NCI-H1694 treated with DMSO at 0.1 percent for 48 hours (cell line): ENCODE measurements at regions not wholly inside any gene's neighbourhood (a gene's known extent, or its start where the extent isn't known, plus 50 kb on each side); places are given as distances from the start of the nearest gene placed in this dataset.

Experiments
- DNase-seq: peaks from one replicate; lab custom pipeline; 2025; lab: John Stamatoyannopoulos, UW

GRCh38 chr5:174311121-174311520, 265.6 kb downstream of the NSG2 start:
- no peak for DNase-seq

DNA sequence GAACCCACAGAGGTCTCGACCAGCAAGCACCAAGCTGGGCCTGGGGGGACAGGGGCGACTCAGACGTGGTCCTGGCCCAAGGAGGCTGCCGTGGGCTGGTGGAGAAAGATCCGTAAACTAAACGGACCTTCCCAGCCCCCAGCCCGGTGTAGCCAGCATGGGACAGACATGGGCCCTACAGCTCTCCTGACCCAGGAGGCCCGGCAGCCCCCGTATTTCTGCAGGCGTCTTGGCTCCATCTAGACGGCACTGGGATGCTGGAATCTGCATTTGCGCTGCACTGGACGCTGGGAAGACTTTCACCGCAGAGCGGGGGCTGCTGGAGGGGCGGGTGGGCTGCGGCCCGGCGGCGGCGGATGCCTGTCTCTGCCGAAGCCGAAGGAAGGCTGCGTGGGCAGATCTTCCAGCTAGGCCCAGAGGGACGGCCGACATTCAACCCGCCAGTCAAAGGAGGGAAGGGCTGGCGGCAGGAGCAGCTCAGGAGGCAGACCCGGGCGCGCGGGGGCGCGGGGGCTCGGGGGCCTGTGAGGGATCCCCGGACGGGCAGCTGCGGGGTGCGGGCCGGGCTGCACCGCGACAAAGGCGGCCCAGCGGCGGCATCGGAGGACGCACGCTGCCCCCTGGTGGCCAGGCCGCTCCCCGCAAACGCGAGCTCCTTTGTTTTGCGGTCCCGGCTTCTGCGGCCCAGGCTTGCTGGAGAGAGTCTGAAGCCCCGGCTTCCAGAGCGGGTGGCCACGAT, 266.2 kb downstream of the NSG2 start:
- peak; percentile 15 for DNase-seq

DNA sequence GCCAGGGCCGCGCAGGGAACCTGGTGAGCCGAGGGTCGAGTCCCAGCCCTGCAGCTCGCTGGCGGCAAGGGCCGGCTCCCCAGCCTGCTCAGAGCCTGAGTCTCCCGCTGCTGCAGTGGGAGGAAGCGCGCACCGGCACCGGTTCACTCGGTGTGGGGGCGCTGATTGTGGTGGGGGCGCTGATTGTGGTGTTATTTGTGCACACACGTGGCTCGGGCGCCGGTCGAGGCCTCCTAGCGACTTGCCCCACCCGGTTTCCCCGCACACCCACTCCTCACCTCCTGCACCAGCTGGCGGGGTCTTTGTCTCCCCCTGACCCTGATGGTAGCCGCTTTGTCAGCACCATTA, 266.7 kb downstream of the NSG2 start:
- DNase-seq: no peak

DNA sequence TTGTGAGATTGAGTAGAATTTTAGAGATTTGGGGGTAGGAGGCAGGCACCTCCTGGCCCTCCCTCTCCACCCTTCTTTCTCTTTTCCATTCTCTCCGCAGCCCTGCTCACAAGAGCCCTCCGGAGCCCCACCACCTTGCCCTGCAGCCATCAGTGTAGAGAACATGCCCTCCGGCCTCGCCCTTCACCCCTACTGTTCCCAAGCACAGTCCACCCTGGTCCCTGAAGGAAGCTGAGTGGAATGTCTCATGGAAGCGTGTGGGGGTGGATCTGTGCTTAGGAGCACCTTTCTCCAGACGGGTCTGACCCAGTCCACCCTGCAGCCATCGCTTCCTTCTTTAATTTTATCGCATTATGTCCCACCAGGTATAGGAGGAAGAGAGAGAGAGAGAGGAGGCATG, 267.1 kb downstream of the NSG2 start:
- DNase-seq: no peak

GRCh38 chr5:174313615-174314014, 268.1 kb downstream of the NSG2 start:
- no peak for DNase-seq

- DNase-seq: no peak
Measured at GRCh38 chr5:174314261-174314660, 268.8 kb downstream of the NSG2 start.

DNA sequence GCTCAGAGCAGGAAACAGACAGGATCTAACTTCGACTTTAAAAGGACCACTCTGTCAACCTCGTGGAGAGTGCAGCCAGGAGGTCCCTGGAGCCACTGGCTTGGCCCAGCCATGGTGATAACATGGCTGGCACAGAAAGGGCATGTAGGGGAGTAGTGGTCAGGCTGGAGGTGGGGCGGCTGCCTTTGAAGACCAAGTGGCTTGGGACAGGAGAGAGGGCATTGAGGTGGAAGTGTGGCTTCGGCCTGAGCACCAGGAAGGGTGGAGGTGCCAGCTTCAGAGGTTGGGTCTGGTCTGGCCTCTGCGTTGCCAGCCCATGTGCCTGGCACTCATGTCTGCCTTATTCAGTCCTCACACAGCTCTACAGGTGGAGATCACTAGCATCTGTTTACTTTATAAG, 270.0 kb downstream of the NSG2 start:
- DNase-seq: no peak

DNA sequence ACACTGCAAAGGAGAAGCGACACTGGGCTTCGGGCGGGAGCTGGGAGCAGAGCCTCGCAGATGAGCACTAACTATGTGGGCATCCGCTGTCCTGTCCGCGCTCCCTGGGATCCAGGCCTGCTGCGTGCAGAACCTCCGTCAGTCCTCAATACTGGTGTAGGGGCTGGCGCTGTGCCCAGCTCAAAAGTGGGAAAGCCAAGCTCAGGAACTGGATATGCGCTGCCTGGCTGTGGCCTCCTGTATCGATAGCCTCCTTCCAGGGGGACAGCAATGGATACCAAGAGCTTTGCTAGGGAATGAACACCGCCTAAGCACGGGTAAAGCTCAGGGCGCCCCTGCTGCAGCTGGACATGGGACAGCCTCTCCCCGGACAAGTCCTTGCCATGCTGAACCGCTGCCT, 270.4 kb downstream of the NSG2 start:
- no peak for DNase-seq

- no peak for DNase-seq
Measured at GRCh38 chr5:174316326-174316725, 270.8 kb downstream of the NSG2 start.

- DNase-seq: peak; percentile 1
Measured at GRCh38 chr5:174317256-174317894, 271.9 kb downstream of the NSG2 start.

DNA sequence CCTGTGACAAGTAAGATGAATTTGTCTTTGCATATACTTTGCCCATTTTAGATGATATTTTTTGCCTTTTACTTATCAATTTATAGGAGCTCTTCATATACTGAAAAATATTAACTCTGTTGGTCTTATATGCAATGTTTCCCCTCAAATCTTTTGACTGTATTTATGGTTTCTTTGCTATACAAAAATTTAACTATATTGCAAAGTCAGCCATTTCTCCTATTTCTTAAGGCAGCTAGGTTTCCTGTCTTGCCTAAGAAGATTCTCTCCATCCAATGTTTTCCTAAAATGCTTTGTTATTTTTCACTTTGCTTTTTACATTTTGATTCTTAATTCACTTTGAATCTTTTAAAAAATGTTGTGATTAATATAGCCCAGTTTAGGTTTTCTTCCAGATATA, 273.1 kb downstream of the NSG2 start:
- DNase-seq: no peak

GRCh38 chr5:174319551-174319950, 274.0 kb downstream of the NSG2 start:
- no peak for DNase-seq

- no peak for DNase-seq
Measured at GRCh38 chr5:174320051-174320450, 274.5 kb downstream of the NSG2 start.

- DNase-seq: no peak
Measured at GRCh38 chr5:174323878-174324281, 278.4 kb downstream of the NSG2 start.

DNA sequence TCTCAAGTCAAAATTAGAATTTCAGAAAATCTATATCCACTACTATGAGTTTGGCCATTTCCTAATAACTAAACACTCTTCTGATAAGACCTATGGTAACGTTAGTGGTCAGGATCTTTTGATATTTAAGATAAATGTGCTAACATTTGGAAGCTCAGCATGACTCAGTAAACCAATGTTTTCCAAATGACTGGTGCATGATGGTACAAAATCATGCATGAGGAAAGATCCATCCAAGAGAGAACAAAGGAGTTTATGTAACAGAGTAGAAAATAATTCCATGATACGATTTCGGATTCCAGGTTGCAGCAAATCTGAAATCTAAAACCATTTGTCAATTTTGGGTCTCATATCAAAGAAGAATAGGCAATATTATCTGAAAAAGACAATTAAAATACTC, 279.2 kb downstream of the NSG2 start:
- no peak for DNase-seq

DNA sequence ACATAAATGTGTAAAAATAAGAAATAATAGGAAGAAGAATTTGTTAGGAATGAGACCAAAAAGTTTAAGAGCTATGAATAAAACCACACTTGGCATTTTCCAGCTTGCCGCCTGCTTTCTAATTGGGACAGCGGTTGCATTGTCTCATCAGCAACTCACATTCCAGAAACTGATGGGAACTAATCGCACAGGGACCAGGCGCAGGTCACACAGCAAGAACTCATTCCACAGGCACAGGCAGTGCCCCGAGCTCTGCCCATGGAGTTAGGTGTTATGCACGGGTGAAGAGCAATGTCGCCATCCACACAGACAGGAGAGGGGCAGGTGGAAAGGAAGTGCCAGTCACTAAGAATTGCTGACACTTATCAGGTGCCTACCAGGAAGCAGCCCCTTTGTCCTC, 279.9 kb downstream of the NSG2 start:
- no peak for DNase-seq

DNA sequence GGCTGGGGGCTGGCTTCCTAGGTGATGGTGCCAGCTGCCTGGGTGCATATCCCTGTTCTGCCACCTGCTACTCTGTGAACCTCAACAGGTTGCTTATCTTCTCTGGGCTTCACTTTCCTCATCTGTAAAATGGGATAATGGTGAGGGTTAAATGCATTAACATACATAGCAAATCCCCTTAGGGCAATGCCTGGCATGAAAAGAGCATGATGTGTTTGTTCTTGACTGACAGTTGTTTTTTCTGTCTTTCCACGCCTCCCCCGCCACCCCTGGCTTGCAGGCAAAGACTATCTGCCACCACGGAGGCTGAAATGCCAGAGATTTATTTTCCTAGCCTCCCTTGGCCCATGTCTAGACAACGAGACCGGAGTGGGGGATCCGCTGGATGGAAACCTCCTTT, 280.5 kb downstream of the NSG2 start:
- DNase-seq: no peak

- DNase-seq: no peak
Measured at GRCh38 chr5:174326372-174326771, 280.9 kb downstream of the NSG2 start.

DNA sequence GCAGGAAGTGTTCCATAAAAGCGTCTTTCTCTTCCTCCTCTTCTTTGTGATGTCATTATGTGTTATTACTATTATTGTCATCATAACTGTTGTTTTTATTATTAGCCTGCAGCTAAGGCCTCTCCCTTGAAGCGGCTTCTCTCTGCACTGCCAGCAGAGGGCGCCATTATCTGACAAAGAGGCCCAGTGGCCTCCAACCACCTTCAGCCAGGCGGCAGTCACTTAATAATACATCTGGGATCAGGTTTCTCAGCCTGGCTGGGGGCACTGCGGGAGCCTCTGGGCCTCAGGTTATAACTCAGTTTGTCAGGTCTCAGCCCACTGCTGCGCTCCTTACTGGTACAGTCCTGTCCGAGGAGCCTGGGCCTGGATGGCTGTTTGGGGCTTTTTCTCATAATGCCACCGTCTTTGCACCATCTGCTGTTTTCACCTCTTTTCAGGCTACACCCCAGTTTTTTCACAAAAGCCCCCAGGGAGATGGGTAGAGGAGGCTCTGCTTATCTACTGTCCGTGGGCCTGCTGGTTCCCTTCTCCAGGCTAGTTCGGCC, 281.9 kb downstream of the NSG2 start:
- peak; percentile 12 for DNase-seq

GRCh38 chr5:174327896-174328295, 282.4 kb downstream of the NSG2 start:
- DNase-seq: no peak

- no peak for DNase-seq
Measured at GRCh38 chr5:174328631-174329299, 283.3 kb downstream of the NSG2 start.

GRCh38 chr5:174329738-174330137, 284.2 kb downstream of the NSG2 start:
- DNase-seq: no peak

DNA sequence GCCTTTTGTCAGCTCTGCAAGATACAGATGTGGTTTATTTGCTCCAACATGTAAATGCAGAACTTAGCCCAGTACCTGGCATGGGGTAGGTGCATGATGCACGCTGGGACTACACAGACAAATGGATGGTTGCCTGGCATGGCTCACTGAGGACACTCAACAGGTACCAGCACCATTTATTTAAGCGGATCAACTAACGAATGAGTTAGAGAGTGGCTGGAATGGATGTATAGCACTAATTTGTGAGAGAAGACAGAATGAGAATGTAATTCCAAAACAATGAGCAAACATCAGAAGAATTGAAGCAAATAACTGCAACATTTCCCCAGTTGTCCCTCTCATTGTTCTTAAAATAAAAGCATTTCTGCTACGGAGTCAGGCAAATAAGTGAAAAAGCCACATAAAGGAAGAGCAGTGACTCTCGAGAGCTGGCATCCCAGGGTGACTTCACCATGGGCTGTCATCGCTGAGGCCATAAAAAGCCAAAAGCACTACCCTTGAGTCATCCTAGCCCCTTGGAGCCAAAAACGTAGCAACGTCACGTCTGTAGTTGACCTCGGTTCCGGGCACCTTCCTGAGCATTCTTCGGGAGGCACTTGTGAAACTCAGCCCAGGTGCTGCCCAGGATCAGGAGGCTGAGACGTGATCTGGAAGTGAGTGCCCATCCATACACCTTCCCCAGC, 290.3 kb downstream of the NSG2 start:
- no peak for DNase-seq
